ENCODE measurements at regions not wholly inside any gene's neighbourhood (a gene's known extent, or its start where the extent isn't known, plus 50 kb on each side); places are given as distances from the start of the nearest gene placed in this dataset.
"Not testable (repeated sequence)": the region's sequence is repeated elsewhere in the genome, so short reads cannot be mapped to it uniquely, and the experiment has no call there.

DNA sequence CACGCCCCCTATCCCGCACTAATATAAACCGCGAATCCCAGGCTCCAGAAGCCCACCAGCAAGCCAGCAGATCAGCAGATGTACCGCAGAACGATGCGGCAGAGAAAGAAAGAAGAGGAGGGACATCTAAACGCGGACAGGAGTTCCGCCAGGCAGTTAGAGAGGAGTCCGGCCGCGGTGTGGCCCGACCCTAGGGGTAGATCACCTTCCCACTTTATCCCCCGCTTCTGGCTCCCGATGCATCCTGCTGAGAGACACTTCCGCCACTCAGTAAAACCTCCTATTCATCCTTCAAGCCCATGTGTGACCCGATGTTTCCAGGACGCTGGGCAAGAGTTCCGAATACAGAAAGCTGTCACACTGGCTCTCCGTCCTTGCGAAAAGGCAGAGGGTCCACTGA is 1046.8 kb downstream of the SLITRK5 start:
- DNase-seq (ENCODE audit: low spot score): no peak

GRCh38 chr13:88718781-88719180 is 1047.6 kb downstream of the SLITRK5 start:
- DNase-seq (ENCODE audit: low spot score): no peak

GRCh38 chr13:88726075-88726474 is 1054.9 kb downstream of the SLITRK5 start:
- no peak for DNase-seq (ENCODE audit: low spot score)

- DNase-seq (ENCODE audit: low spot score): not testable (repeated sequence)
Observed at GRCh38 chr13:88727236-88727635, 1056.1 kb downstream of the SLITRK5 start.

- no peak for DNase-seq (ENCODE audit: low spot score)
Observed at GRCh38 chr13:88729605-88730004, 1058.4 kb downstream of the SLITRK5 start.

- DNase-seq (ENCODE audit: low spot score): no peak
Observed at GRCh38 chr13:88736026-88736425, 1064.9 kb downstream of the SLITRK5 start.

DNA sequence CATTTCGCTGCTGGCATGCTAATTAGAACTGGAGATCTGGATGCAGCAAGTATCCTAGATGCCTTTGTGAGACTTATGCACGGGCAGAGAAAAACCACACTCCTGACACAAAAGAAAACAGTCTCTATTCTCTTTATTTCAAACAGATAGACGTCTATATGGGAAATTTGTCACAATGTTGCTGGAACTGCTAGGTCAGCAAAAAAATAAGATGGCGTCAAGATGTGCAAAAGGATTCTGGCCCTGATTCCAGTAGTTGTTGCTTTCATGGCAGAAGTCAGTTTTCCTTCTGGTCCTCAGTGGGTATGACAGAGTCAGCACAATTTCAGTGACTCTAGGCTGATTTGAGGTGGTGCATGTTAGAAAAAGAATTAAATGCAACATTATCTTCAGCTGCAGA is 1068.0 kb downstream of the SLITRK5 start:
- DNase-seq (ENCODE audit: low spot score): no peak

DNA sequence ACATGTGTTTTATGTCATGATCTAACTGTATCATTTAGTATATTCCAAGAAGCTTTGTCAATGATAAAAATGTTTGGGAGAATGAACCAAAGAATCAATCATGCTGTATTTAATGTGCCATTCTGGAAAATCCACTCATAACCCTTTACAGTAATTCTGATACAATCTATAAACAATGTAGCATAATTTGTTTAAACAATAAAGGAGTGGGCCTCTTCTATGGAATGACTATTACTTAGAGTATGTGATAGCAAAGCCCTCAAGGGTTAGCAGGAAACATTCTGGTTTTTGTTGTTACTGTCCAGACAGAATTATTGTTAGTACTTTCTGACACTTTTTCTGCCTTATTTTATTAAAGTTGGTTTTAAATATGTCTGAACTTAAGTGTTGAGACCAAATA is 1073.1 kb downstream of the SLITRK5 start:
- DNase-seq (ENCODE audit: low spot score): no peak

DNA sequence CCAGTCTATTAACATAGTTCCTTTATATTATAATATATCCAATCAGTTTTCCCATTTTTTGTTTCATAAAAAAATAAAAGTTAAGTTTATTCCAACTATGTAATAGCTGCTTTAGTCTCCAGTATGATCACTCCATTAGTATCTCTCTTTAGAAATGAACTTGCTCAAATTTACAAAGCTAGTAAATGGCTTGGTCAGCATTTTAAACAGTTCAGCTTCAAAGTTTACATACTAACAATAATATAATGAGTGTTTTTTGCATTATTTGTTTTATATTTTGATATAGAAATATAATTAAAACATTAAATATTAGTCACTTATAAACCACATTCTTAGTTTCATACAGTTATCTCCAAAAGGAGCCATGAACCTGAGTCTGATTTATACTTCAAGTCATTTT is 1073.8 kb downstream of the SLITRK5 start:
- no peak for DNase-seq (ENCODE audit: low spot score)

DNA sequence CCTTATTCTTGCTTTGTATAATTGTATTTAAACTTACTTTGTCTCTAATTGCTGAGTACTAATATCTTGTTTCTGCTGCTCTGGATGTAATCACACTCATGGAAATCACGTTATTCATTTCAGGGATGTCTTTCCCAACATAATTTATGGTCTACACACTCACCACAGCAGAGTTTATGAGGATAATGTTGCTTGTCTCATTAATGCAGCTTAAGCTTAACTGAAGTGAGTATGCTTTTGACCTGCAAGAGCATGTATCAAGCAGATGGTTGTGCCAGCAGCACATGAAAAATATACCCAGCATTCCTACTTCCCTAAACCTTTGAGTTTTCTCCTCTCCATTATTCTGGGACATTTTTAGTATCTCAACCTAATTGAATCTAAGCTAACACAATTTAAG is 1080.9 kb downstream of the SLITRK5 start:
- no peak for DNase-seq (ENCODE audit: low spot score)

GRCh38 chr13:88754141-88754540 is 1083.0 kb downstream of the SLITRK5 start:
- no peak for DNase-seq (ENCODE audit: low spot score)

DNA sequence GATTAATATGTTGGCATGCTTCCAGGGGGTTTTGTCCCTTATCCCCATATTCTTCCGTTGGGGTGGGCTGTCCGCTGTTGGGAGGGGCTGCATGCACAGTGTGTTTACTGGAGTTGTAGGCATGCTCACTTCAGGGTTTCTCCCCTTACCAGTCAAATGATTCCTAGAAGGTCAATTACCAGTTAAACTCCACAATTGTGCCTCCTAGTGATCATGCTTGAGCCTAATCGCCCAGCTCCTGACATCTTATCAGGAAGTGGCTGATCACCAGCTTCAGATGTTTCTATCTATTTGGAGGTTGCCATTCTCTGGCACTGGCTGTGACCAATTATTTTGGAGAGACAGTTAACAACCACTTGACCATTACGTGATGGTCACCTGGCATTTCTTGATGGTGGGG is 1090.0 kb downstream of the SLITRK5 start:
- DNase-seq (ENCODE audit: low spot score): no peak

- no peak for DNase-seq (ENCODE audit: low spot score)
Observed at GRCh38 chr13:88764103-88764502, 1092.9 kb downstream of the SLITRK5 start.

- no peak for DNase-seq (ENCODE audit: low spot score)
Observed at GRCh38 chr13:88800505-88800904, 1129.3 kb downstream of the SLITRK5 start.

- no peak for DNase-seq (ENCODE audit: low spot score)
Observed at GRCh38 chr13:88801361-88801760, 1130.2 kb downstream of the SLITRK5 start.

- no peak for DNase-seq (ENCODE audit: low spot score)
Observed at GRCh38 chr13:88802886-88803285, 1131.7 kb downstream of the SLITRK5 start.

GRCh38 chr13:88806438-88806837 is 1135.3 kb downstream of the SLITRK5 start:
- DNase-seq (ENCODE audit: low spot score): no peak

DNA sequence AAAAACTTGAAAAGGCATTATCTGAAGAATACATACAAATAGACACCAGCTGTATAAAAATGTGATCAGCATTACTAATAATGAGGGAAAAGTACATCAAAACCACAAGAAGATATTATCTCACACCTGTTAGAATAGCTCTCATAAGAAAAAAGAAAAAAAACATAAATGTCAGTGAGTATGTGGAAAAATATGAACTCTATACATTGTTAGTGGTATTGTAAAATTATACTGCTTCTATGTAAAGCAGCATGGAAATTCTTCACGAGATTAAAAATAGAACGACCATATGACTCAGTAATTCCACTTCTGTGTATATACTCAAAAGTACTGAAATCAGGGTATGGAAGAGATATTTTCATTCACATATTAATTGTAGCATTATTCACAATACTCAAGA is 1146.4 kb downstream of the SLITRK5 start:
- DNase-seq (ENCODE audit: low spot score): no peak

- DNase-seq (ENCODE audit: low spot score): no peak
Observed at GRCh38 chr13:88823114-88823513, 1151.9 kb downstream of the SLITRK5 start.

DNA sequence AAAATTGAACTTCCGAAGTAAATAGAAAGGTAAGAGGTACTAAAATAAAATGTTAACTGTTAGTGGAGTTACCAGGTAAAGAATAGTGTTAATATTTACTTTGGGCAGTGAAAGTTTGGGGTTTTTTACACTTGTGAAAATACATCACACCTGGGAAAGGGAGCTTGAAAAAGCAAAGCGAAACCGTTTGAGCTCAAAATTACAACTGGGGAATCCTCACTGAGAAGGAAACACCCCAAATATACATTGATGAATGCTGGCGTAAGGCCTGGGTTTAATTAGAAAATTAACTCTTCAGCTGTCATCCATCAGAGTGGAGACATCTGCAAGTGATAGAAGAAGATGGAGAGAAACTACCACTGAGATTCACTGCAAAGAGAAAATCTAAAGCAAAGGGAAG is 1153.0 kb downstream of the SLITRK5 start:
- DNase-seq (ENCODE audit: low spot score): no peak

- DNase-seq (ENCODE audit: low spot score): no peak
Observed at GRCh38 chr13:88840085-88840484, 1168.9 kb downstream of the SLITRK5 start.

- DNase-seq (ENCODE audit: low spot score): not testable (repeated sequence)
Observed at GRCh38 chr13:88852293-88852692, 1181.1 kb downstream of the SLITRK5 start.

- no peak for DNase-seq (ENCODE audit: low spot score)
Observed at GRCh38 chr13:88857256-88857655, 1186.1 kb downstream of the SLITRK5 start.

DNA sequence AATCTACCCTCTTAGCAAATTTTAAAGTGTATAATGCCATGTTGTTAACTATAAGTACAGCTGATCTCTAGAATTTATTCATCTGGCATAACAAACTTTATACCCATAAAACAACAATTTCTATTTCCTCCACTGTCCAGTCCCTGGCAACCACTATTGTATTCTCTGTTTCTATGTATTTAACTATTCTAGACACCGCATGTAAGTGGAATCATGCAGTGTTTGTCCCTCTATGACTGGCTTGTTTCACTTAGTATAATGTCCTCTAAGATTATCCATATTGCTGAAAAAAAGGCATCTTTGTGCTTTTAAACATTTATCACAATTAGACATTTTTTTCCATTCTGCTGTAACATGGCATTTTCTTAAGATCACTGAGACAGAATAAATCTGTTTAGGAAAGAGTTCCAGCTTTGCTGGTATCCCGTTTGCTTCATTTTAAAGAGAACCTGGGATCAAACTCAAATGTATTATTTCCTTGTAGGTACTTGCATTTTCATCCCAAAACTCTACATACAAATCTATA is 1191.0 kb downstream of the SLITRK5 start:
- DNase-seq (ENCODE audit: low spot score): no peak

- DNase-seq (ENCODE audit: low spot score): no peak
Observed at GRCh38 chr13:88863116-88863515, 1191.9 kb downstream of the SLITRK5 start.
